ENCODE measurements at regions not wholly inside any gene's neighbourhood (a gene's known extent, or its start where the extent isn't known, plus 50 kb on each side); places are given as distances from the start of the nearest gene placed in this dataset.
A peak's percentile ranks its signal among the peaks of the same experiment; 100 is the strongest.

DNA sequence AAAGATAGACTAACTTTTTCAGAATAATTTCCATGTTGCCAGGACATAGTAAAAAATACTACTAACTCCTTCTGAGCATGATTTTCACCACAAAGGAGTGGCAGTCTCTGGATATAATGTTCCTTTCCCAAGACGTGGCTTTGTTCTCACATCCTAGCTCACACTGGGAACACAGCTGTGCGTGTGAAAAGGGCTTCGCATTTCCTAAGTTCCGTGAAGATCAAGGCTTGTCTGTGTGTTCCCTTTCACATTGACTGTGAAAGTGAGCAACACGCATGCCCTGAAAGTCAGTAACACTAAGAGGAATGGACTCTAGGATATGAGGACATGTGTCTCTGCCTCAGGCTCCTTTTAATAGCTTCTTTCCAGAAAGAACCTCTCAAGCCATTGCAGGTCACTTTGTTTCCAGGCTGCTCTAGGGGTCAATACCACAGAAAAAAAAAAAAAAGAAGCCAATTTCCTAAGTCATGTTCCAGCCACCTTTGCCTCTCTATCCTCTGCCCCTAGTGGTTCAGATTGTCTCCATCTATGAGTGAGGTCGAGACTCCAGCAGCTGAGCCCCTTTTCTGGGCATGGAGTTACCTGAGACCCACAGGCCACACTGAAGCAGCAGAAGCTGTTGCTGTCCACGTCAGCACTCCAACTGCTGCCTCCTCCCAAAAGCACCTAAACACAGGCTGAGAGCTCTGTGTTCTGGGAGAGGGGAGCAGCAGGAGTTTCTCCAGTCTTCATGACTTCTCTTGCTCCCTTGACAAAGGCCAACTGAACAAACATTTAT, 355.9 kb downstream of the RSL24D1 start:
- WGBS, 3 donors: 35 to 49% (median 42%) methylated on average over 7 of the region's 7 CpGs
- Histone ChIP-seq H3K4me1 (no peaks in the 10 kb centered on the region), H3K27me3 (ENCODE audit: insufficient read depth in 3 of 3, low read length in 2 of 3) (no peaks in the 10 kb centered on the region), H3K4me3 (no peak overlapping the region), H3K9me3 (no peaks in the 10 kb centered on the region), H3K27ac (peak overlapping the region; percentile 62), H3K36me3 (ENCODE audit: insufficient read depth in 1 of 2, low read depth in 1 of 2) (no peaks in the 10 kb centered on the region)
- DNase-seq (no peak), ATAC-seq (peak in 2 of 4 donors; percentile 40 to 59)
- intact Hi-C loops (cut with DNase I): no loop called here
- TF ChIP-seq, protein P1, sequence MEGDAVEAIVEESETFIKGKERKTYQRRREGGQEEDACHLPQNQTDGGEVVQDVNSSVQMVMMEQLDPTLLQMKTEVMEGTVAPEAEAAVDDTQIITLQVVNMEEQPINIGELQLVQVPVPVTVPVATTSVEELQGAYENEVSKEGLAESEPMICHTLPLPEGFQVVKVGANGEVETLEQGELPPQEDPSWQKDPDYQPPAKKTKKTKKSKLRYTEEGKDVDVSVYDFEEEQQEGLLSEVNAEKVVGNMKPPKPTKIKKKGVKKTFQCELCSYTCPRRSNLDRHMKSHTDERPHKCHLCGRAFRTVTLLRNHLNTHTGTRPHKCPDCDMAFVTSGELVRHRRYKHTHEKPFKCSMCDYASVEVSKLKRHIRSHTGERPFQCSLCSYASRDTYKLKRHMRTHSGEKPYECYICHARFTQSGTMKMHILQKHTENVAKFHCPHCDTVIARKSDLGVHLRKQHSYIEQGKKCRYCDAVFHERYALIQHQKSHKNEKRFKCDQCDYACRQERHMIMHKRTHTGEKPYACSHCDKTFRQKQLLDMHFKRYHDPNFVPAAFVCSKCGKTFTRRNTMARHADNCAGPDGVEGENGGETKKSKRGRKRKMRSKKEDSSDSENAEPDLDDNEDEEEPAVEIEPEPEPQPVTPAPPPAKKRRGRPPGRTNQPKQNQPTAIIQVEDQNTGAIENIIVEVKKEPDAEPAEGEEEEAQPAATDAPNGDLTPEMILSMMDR (IDR thresholded peaks at IDR 0.05): no peak

GRCh38 chr15:54839379-54839778, 357.4 kb downstream of the RSL24D1 start:
- TF ChIP-seq, protein P1 (IDR thresholded peaks at IDR 0.05): no peak
- intact Hi-C loops (cut with DNase I): no loop called here
- H3K4me3 ChIP-seq: no peak overlapping the region

GRCh38 chr15:54836052-54836795, 360.5 kb downstream of the RSL24D1 start:
- Histone ChIP-seq H3K36me3 (ENCODE audit: insufficient read depth in 1 of 2, low read depth in 1 of 2) (no peaks in the 10 kb centered on the region), H3K4me1 (no peaks in the 10 kb centered on the region), H3K27me3 (ENCODE audit: insufficient read depth in 3 of 3, low read length in 2 of 3) (no peaks in the 10 kb centered on the region), H3K4me3 (no peak overlapping the region), H3K27ac (no peak overlapping the region), H3K9me3 (no peaks in the 10 kb centered on the region)
- intact Hi-C loops (cut with DNase I): no loop called here
- TF ChIP-seq, protein P1 (IDR thresholded peaks at IDR 0.05): no peak
- no peak for DNase-seq
- WGBS, 3 donors: 79 to 80% (median 79%) methylated on average over 5 of the region's 5 CpGs
- no peak for ATAC-seq

More at GRCh38 chr15:54839379-54839778, 357.4 kb downstream of the RSL24D1 start:
- H3K36me3 ChIP-seq (ENCODE audit: insufficient read depth in 1 of 2, low read depth in 1 of 2): no peaks in the 10 kb centered on the region
- 46 to 63% (median 56%) methylated on average over 2 of the region's 2 CpGs for WGBS, 3 donors
- no peaks in the 10 kb centered on the region for H3K9me3 ChIP-seq
- H3K27ac ChIP-seq: no peak overlapping the region
- H3K27me3 ChIP-seq (ENCODE audit: insufficient read depth in 3 of 3, low read length in 2 of 3): no peaks in the 10 kb centered on the region
- DNase-seq: no peak
- ATAC-seq: no peak
- H3K4me1 ChIP-seq: no peaks in the 10 kb centered on the region

DNA sequence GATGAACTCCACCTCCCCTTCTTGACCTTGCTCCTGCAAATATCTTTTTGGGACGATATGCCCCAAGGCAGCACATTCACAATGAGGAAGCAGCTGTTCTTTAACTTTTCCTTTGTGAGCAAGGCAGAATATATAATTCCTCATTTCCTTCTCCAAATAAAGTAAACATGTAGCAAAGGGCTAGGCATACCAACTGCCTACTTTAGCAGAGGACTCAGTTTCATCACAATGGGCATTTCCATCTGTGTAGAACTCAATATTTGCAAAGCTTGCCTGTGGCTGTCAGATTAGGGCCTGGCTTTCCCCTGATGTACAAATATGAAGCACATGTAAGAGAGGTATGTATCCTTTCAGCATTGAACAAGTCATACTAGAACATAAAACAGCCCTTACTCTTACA, 366.9 kb downstream of the RSL24D1 start:
- Histone ChIP-seq H3K9me3 (no peaks in the 10 kb centered on the region), H3K27ac (no peak overlapping the region), H3K36me3 (ENCODE audit: insufficient read depth in 1 of 2, low read depth in 1 of 2) (no peaks in the 10 kb centered on the region), H3K4me1 (no peaks in the 10 kb centered on the region), H3K27me3 (ENCODE audit: insufficient read depth in 3 of 3, low read length in 2 of 3) (no peaks in the 10 kb centered on the region), H3K4me3 (no peak overlapping the region)
- intact Hi-C loops (cut with DNase I): no loop called here
- TF ChIP-seq, protein P1 (IDR thresholded peaks at IDR 0.05): no peak
- no peak for DNase-seq
- 31 to 61% (median 57%) methylated on average over 1 of the region's 1 CpG for WGBS, 3 donors
- no peak for ATAC-seq
